ENCODE measurements at regions not wholly inside any gene's neighbourhood (a gene's known extent, or its start where the extent isn't known, plus 50 kb on each side); places are given as distances from the start of the nearest gene placed in this dataset.

DNA sequence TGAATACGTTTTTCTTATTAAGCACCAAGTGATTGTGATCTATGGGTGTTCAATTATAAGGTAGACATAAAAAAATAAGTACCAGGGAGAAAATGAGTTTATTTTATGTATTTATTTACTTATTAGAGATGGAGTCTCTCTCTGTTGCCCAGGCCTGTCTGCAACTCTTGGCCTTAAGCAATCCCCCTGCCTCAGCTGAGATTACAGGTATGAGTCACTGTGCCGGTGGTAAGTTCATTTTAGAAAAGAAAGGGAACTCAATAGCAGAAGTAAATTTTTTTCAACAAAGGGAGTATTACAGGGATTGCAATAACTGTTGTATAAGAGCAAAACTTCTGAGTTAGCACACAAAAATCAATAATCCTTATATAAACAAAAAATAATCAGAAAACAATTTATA, 98.7 kb upstream of the FUT9 start:
- H3K27ac ChIP-seq (replicated peaks in 1 of 4): no peak overlapping the region
- 38% methylated on average over 2 of the region's 2 CpGs for WGBS
- no peaks in the 10 kb centered on the region for H3K9me3 ChIP-seq
- TF ChIP-seq POLR2AphosphoS5 (IDR thresholded peaks at IDR 0.05): no peak
- no peak for TF ChIP-seq POLR2A (IDR thresholded peaks at IDR 0.05; ENCODE audit: low read depth)
- no peak for TF ChIP-seq EP300 (IDR thresholded peaks at IDR 0.05)
- TF ChIP-seq, protein P1, sequence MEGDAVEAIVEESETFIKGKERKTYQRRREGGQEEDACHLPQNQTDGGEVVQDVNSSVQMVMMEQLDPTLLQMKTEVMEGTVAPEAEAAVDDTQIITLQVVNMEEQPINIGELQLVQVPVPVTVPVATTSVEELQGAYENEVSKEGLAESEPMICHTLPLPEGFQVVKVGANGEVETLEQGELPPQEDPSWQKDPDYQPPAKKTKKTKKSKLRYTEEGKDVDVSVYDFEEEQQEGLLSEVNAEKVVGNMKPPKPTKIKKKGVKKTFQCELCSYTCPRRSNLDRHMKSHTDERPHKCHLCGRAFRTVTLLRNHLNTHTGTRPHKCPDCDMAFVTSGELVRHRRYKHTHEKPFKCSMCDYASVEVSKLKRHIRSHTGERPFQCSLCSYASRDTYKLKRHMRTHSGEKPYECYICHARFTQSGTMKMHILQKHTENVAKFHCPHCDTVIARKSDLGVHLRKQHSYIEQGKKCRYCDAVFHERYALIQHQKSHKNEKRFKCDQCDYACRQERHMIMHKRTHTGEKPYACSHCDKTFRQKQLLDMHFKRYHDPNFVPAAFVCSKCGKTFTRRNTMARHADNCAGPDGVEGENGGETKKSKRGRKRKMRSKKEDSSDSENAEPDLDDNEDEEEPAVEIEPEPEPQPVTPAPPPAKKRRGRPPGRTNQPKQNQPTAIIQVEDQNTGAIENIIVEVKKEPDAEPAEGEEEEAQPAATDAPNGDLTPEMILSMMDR (IDR thresholded peaks at IDR 0.05): no peak
- no peak for DNase-seq (ENCODE audit: extremely low spot score)
- intact Hi-C loops (cut with DNase I): no loop called here
- H3K27me3 ChIP-seq: no peaks in the 10 kb centered on the region
- no peaks in the 10 kb centered on the region for H3K4me1 ChIP-seq
- H3K4me3 ChIP-seq: no peak overlapping the region
- no peaks in the 10 kb centered on the region for H3K36me3 ChIP-seq

DNA sequence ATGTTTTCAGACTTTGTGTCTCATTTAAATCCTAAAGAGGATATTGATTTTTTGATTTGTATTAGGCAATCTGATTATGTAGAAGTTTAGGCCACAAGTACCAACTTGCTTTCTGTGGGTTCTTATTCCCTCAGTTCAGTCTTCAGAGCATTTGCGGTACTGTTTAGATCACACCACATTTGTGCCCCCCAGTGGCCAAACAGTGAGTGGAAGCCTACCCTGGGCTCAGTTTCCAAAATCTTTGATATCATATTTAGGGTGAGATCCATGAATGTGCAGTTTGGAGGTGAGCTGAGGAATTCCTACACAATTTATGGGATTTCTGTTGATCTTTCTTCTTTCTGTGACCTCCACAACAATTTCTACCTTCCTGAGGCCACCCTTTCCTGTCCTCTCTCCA, 92.3 kb upstream of the FUT9 start:
- H3K27me3 ChIP-seq: no peaks in the 10 kb centered on the region
- H3K9me3 ChIP-seq: no peaks in the 10 kb centered on the region
- no peaks in the 10 kb centered on the region for H3K36me3 ChIP-seq
- no peak for DNase-seq (ENCODE audit: extremely low spot score)
- 76% methylated on average over 1 of the region's 1 CpG for WGBS
- H3K4me1 ChIP-seq: no peaks in the 10 kb centered on the region
- no peak overlapping the region for H3K27ac ChIP-seq (replicated peaks in 1 of 4)
- intact Hi-C loops (cut with DNase I): no loop called here
- TF ChIP-seq, protein P1 (IDR thresholded peaks at IDR 0.05): peak in 2 of 3 experiments; percentile 22 to 24
- TF ChIP-seq POLR2AphosphoS5 (IDR thresholded peaks at IDR 0.05): no peak
- no peak for TF ChIP-seq EP300 (IDR thresholded peaks at IDR 0.05)
- H3K4me3 ChIP-seq: no peak overlapping the region

DNA sequence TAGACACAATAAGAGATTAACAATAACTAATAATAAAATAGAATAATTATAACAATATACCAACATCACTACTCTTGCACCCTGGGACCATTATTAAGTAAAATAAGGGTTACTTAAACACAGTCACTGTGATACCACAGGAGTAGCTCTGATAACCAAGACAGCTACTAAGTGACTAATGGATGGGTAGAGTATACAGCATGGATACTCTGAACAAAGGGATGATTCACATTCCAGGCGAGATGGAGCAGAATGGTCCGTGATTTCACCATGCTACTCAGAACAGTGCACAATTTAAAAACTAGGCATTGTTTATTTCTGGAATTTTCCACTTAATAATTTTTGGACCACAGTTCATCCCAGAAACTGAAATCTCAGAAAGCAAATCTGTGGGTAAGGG, 80.0 kb upstream of the FUT9 start:
- WGBS: 62% methylated on average over 2 of the region's 2 CpGs
- intact Hi-C loops (cut with DNase I): no loop called here

DNA sequence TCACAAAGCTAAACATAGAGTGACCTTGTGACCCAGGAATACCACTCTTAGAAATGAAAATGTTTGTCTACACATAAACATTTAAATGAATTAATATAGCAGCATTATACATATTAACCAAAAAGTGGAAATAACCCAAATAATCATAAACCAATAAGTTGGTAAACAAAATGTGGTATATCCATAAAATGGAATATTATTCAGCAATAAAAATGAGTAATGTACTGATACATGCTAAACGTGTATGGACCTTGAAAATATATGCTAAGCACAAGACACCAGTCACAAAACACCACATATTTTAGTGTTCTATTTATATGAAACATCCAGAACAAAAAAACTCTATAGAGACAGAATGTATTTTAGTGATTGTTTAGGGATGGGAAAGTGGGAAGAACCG, 68.9 kb upstream of the FUT9 start:
- Histone ChIP-seq H3K9me3 (peaks cover 0 to 8% (median 0%) of the 10 kb centered on the region in 4 donors), H3K36me3 (no peaks in the 10 kb centered on the region), H3K27ac (replicated peaks in 1 of 4) (no peak overlapping the region), H3K4me1 (no peaks in the 10 kb centered on the region), H3K4me3 (no peak overlapping the region), H3K27me3 (no peaks in the 10 kb centered on the region)
- WGBS: 88% methylated on average over 2 of the region's 2 CpGs
- TF ChIP-seq POLR2A (IDR thresholded peaks at IDR 0.05; ENCODE audit: low read depth) (no peak), EP300 (IDR thresholded peaks at IDR 0.05) (no peak), POLR2AphosphoS5 (IDR thresholded peaks at IDR 0.05) (no peak)
- TF ChIP-seq, protein P1 (IDR thresholded peaks at IDR 0.05): no peak
- intact Hi-C loops (cut with DNase I): no loop called here
- DNase-seq (ENCODE audit: extremely low spot score): no peak

More for the DNA sequence above, 80.0 kb upstream of the FUT9 start:
- DNase-seq (ENCODE audit: extremely low spot score): no peak
- H3K36me3 ChIP-seq: no peaks in the 10 kb centered on the region
- no peaks in the 10 kb centered on the region for H3K9me3 ChIP-seq
- H3K4me1 ChIP-seq: no peaks in the 10 kb centered on the region
- no peaks in the 10 kb centered on the region for H3K27me3 ChIP-seq
- TF ChIP-seq, protein P1 (IDR thresholded peaks at IDR 0.05): no peak
- TF ChIP-seq POLR2A (IDR thresholded peaks at IDR 0.05; ENCODE audit: low read depth): no peak
- no peak for TF ChIP-seq POLR2AphosphoS5 (IDR thresholded peaks at IDR 0.05)
- TF ChIP-seq EP300 (IDR thresholded peaks at IDR 0.05): no peak
- H3K27ac ChIP-seq (replicated peaks in 1 of 4): no peak overlapping the region
- H3K4me3 ChIP-seq: no peak overlapping the region

DNA sequence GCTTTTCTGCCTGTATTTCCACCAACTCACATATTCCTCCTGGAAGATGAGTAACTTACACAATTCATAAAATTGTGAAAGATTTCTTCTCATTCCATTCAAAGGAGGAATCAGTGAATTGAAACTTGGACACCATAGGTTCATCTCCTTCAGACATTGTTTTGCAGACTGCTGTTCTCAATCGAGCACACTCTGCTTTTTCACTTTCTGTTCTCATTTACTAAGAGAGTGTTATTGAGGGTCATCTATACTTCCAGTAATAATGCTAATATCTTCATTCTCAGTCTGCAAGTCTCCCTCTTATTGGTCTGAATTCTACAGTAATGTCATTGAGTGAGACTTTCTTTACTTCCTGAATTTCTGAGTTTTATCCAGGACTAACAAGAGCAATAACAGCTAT, 67.5 kb upstream of the FUT9 start:
- H3K27ac ChIP-seq (replicated peaks in 1 of 4): no peak overlapping the region
- H3K36me3 ChIP-seq: no peaks in the 10 kb centered on the region
- H3K4me1 ChIP-seq: no peaks in the 10 kb centered on the region
- intact Hi-C loops (cut with DNase I): no loop called here
- H3K4me3 ChIP-seq: no peak overlapping the region
- peaks cover 0 to 8% (median 0%) of the 10 kb centered on the region in 4 donors for H3K9me3 ChIP-seq
- no peak for TF ChIP-seq POLR2AphosphoS5 (IDR thresholded peaks at IDR 0.05)
- no peak for TF ChIP-seq POLR2A (IDR thresholded peaks at IDR 0.05; ENCODE audit: low read depth)
- TF ChIP-seq EP300 (IDR thresholded peaks at IDR 0.05): no peak
- TF ChIP-seq, protein P1 (IDR thresholded peaks at IDR 0.05): no peak
- DNase-seq (ENCODE audit: extremely low spot score): no peak
- H3K27me3 ChIP-seq: no peaks in the 10 kb centered on the region
- WGBS: 68% methylated on average over 1 of the region's 1 CpG
